GM12873 (cell line): ENCODE measurements at regions not wholly inside any gene's neighbourhood (a gene's known extent, or its start where the extent isn't known, plus 50 kb on each side); places are given as distances from the start of the nearest gene placed in this dataset.

Experiments used
- TF ChIP-seq, protein P1 (sequence below): IDR thresholded peaks from 2 replicates; pipeline ENCODE4 v1.5.1; 2012; ENCODE audit warnings: low read depth, mild to moderate bottlenecking, moderate library complexity, low read length, control low read depth; ENCODE audit not compliant: insufficient read depth; ENCODE audit errors: missing control alignments

DNA sequence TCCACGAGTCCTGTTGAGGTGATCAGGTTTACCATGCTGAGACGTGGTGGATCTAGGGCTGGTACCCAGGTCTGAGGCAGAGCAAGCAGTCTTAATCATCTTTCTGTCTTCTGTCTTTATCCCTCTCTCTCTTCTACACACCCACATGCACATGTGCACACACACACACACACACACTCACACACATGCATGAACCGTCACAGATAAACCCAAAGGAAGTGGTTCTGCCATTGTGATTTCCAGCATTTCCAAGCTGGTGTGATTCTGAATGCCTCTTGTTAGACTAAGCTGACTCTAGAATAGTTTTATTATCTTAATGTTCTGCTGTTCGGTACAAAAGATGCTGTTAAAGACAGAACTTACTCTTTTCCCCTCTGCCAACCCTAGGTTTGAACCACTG is 411.8 kb upstream of the SALL1 start:
- TF ChIP-seq, protein P1, sequence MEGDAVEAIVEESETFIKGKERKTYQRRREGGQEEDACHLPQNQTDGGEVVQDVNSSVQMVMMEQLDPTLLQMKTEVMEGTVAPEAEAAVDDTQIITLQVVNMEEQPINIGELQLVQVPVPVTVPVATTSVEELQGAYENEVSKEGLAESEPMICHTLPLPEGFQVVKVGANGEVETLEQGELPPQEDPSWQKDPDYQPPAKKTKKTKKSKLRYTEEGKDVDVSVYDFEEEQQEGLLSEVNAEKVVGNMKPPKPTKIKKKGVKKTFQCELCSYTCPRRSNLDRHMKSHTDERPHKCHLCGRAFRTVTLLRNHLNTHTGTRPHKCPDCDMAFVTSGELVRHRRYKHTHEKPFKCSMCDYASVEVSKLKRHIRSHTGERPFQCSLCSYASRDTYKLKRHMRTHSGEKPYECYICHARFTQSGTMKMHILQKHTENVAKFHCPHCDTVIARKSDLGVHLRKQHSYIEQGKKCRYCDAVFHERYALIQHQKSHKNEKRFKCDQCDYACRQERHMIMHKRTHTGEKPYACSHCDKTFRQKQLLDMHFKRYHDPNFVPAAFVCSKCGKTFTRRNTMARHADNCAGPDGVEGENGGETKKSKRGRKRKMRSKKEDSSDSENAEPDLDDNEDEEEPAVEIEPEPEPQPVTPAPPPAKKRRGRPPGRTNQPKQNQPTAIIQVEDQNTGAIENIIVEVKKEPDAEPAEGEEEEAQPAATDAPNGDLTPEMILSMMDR: no peak

DNA sequence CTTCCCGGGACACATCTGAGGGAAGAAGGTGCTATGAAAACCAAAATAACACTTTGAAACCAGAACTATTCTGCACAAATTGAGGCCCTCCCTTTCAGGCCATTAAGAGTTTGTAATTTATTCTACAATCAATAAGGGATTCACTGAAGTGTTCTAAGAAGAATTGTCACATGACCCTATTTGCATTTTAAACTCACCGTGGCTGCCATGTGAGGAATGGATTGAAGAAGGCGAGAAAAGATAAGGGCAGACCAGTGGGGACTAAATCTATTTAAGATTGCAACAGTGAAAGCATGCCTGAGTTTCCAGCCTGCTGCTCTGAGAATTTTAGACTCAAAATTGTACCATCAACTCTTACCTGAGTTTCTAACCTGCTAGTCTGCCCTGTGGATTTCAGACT is 408.8 kb upstream of the SALL1 start:
- TF ChIP-seq, protein P1: no peak

DNA sequence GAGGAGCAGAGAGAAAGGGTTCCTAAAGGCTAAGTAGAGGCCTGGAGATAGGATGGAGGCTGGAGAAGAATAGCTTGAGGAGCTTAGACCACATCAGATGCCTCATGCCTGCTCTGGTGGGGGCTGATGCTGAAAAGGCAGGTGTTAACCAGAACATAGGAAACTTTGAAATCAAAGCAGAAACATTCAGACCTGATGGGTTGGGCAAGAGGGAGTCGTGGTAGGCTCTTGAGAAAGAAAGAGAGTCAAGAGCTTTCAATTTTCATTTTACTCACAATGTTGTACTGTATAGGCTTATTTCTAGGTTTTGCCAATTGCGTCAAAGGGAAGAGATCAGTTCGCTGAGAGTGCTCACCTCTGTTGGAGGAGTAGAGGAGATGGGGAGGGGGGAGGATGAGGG is 406.6 kb upstream of the SALL1 start:
- TF ChIP-seq, protein P1: no peak

DNA sequence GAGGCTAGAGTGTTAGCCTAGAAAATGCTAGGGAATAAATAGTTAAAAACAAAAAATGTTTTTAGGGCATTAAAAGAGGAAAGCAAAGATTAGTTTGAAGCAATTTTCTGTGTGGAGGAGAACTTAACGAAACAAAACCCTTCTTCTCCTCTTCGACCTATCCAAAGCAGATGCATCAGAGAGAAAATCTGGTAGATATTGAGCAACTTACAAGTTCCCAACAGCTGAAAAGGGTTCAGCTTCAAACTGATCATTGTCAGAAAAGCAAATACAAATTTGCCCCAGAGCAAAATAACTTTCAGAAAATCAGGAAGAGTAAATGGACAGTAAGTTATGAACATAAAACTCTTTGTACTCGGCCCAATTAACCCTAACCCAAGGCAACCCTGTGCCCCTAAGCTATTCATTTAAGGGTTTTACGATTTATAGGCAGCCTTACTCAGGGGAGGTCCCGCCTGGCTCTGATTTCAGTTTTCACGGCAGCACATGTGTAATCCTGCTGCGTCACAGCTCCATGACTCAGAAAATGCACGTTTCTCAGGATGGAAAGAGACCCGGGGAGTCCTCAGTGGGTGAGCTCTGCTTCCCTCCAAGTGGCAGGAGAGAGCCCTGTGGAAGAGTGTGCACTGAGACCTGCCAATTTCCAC is 405.7 kb upstream of the SALL1 start:
- TF ChIP-seq, protein P1: no peak

DNA sequence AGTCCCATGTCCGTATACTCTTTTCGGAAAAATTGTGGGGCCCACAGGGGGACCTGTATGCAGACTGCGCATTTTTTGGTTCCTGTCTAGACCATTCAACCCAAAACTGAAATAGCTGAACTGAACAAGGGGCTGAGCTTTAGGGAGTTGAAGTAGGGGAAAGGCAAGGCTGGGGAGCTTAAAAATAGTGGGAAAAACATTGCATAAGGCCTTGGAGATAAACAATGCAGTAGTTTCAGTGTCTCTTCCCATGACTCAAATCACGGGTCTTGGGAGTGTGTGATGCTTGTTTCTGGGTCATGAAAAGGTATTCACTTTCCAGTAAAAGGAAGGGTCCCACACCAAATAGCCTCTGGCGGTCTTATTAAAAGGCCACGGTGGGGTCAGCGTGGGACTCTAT is 402.8 kb upstream of the SALL1 start:
- TF ChIP-seq, protein P1: no peak

DNA sequence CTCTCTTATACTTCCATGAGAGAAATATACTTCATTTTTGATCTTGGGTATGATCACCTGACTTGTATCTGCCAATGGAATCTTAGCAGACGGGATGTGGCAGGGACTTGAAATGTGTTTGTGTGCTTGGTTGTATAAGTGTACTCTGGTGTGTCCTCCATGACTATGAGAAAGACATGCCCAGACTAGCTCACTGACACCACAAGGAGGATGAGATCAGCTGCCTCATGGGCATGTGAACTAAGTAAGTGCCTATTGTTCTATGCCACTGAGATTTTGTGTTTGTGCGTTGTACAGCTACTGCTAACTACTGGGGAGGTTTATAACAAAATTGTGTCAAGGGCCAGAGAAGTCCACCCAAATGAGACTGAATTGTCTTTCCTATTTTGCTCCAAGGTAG is 402.2 kb upstream of the SALL1 start:
- TF ChIP-seq, protein P1: no peak

DNA sequence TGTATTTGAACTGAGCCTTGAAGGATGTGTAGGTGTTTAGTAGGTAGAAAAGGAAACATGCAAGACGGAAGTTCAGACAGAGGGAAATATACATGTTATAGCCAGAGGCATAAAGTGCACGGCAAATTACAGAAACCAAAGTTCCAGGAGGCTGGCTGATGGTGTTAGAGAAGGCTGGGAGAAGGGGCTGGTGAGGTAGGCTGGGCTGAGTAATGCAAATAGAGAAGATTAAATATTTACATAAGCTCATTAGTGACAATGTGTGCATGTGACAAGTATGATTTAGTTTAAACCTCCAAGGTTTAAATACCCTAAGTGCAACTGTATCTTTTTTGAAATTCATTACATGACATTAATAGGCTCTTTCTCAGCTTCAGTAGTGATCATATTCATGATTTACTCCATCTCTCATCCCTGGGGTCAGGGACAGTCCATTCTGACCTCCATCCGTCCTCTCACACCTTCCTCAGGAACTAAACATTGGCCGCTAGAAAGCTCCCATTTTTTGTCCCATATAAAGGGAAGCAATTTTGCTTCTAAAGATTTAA is 399.8 kb upstream of the SALL1 start:
- TF ChIP-seq, protein P1: no peak
